ENCODE measurements at regions not wholly inside any gene's neighbourhood (a gene's known extent, or its start where the extent isn't known, plus 50 kb on each side); places are given as distances from the start of the nearest gene placed in this dataset.
"Not testable (repeated sequence)": the region's sequence is repeated elsewhere in the genome, so short reads cannot be mapped to it uniquely, and the experiment has no call there.

GRCh38 chr10:90227786-90228185, 526.4 kb downstream of the KIF20B start:
- no peak for ATAC-seq (ENCODE audit: insufficient read depth, low FRiP score)
- no peaks in the 10 kb centered on the region for H3K9me3 ChIP-seq (ENCODE audit: control insufficient read depth in 4 of 4, insufficient read depth in 3 of 4, low read length in 3 of 4)
- DNase-seq, result no peak
- no peak overlapping the region for H3K9ac ChIP-seq (ENCODE audit: insufficient read depth in 1 of 2, low read length in 2 of 2)
- no peak overlapping the region for H3K27ac ChIP-seq (ENCODE audit: low read depth in 1 of 2, low read length in 1 of 2)
- H3K36me3 ChIP-seq (ENCODE audit: control insufficient read depth in 4 of 4, insufficient read depth in 4 of 4, low read length in 4 of 4), result no peaks in the 10 kb centered on the region
- H3K4me1 ChIP-seq (ENCODE audit: control insufficient read depth in 5 of 5, insufficient read depth in 5 of 5, low read length in 5 of 5), result peaks cover 0 to 8% (median 0%) of the 10 kb centered on the region in 5 donors
- TF ChIP-seq CTCF (IDR thresholded peaks at IDR 0.05; ENCODE audit: control extremely low read depth, extremely low read depth), result no peak
- no peaks in the 10 kb centered on the region for H3K27me3 ChIP-seq (ENCODE audit: control insufficient read depth in 3 of 3, insufficient read depth in 3 of 3, low read length in 2 of 3)
- 80 to 89% methylated on average over 2 of the region's 2 CpGs for WGBS, 2 donors
- no peak overlapping the region for H3K4me3 ChIP-seq

GRCh38 chr10:90229486-90229885, 528.1 kb downstream of the KIF20B start:
- Histone ChIP-seq H3K9me3 (ENCODE audit: control insufficient read depth in 4 of 4, insufficient read depth in 3 of 4, low read length in 3 of 4) (no peaks in the 10 kb centered on the region), H3K4me3 (no peak overlapping the region), H3K27me3 (ENCODE audit: control insufficient read depth in 3 of 3, insufficient read depth in 3 of 3, low read length in 2 of 3) (no peaks in the 10 kb centered on the region), H3K36me3 (ENCODE audit: control insufficient read depth in 4 of 4, insufficient read depth in 4 of 4, low read length in 4 of 4) (no peaks in the 10 kb centered on the region), H3K9ac (ENCODE audit: insufficient read depth in 1 of 2, low read length in 2 of 2) (no peak overlapping the region), H3K4me1 (ENCODE audit: control insufficient read depth in 5 of 5, insufficient read depth in 5 of 5, low read length in 5 of 5) (no peaks in the 10 kb centered on the region), H3K27ac (ENCODE audit: low read depth in 1 of 2, low read length in 1 of 2) (no peak overlapping the region)
- no peak for ATAC-seq (ENCODE audit: insufficient read depth, low FRiP score)
- DNase-seq, result no peak
- no peak for TF ChIP-seq CTCF (IDR thresholded peaks at IDR 0.05; ENCODE audit: control extremely low read depth, extremely low read depth)
- WGBS, 2 donors, result 83 to 98% methylated on average over 2 of the region's 2 CpGs

- H3K9ac ChIP-seq (ENCODE audit: insufficient read depth in 1 of 2, low read length in 2 of 2); H3K27me3 ChIP-seq (ENCODE audit: control insufficient read depth in 3 of 3, insufficient read depth in 3 of 3, low read length in 2 of 3); H3K27ac ChIP-seq (ENCODE audit: low read depth in 1 of 2, low read length in 1 of 2); H3K4me1 ChIP-seq (ENCODE audit: control insufficient read depth in 5 of 5, insufficient read depth in 5 of 5, low read length in 5 of 5); H3K9me3 ChIP-seq (ENCODE audit: control insufficient read depth in 4 of 4, insufficient read depth in 3 of 4, low read length in 3 of 4); H3K4me3 ChIP-seq; DNase-seq; H3K36me3 ChIP-seq (ENCODE audit: control insufficient read depth in 4 of 4, insufficient read depth in 4 of 4, low read length in 4 of 4); ATAC-seq (ENCODE audit: insufficient read depth, low FRiP score): not testable (repeated sequence)
- 71 to 74% methylated on average over 1 of the region's 1 CpG for WGBS, 2 donors
These were observed 532.4 kb downstream of the KIF20B start for GRCh38 chr10:90233805-90234204.

- Histone ChIP-seq H3K36me3 (ENCODE audit: control insufficient read depth in 4 of 4, insufficient read depth in 4 of 4, low read length in 4 of 4) (no peaks in the 10 kb centered on the region), H3K9ac (ENCODE audit: insufficient read depth in 1 of 2, low read length in 2 of 2) (no peak overlapping the region), H3K9me3 (ENCODE audit: control insufficient read depth in 4 of 4, insufficient read depth in 3 of 4, low read length in 3 of 4) (no peaks in the 10 kb centered on the region), H3K27ac (ENCODE audit: low read depth in 1 of 2, low read length in 1 of 2) (no peak overlapping the region), H3K4me1 (ENCODE audit: control insufficient read depth in 5 of 5, insufficient read depth in 5 of 5, low read length in 5 of 5) (no peaks in the 10 kb centered on the region), H3K4me3 (no peak overlapping the region), H3K27me3 (ENCODE audit: control insufficient read depth in 3 of 3, insufficient read depth in 3 of 3, low read length in 2 of 3) (no peaks in the 10 kb centered on the region)
- ATAC-seq (ENCODE audit: insufficient read depth, low FRiP score) (no peak), DNase-seq (no peak)
- TF ChIP-seq CTCF (IDR thresholded peaks at IDR 0.05; ENCODE audit: control extremely low read depth, extremely low read depth), result no peak
- WGBS, 2 donors, result 57 to 68% methylated on average over 2 of the region's 2 CpGs
These were observed 544.2 kb downstream of the KIF20B start for GRCh38 chr10:90245623-90246022.

- H3K9ac ChIP-seq (ENCODE audit: insufficient read depth in 1 of 2, low read length in 2 of 2); H3K36me3 ChIP-seq (ENCODE audit: control insufficient read depth in 4 of 4, insufficient read depth in 4 of 4, low read length in 4 of 4); H3K4me3 ChIP-seq; ATAC-seq (ENCODE audit: insufficient read depth, low FRiP score); H3K27me3 ChIP-seq (ENCODE audit: control insufficient read depth in 3 of 3, insufficient read depth in 3 of 3, low read length in 2 of 3); DNase-seq; H3K9me3 ChIP-seq (ENCODE audit: control insufficient read depth in 4 of 4, insufficient read depth in 3 of 4, low read length in 3 of 4); H3K27ac ChIP-seq (ENCODE audit: low read depth in 1 of 2, low read length in 1 of 2); H3K4me1 ChIP-seq (ENCODE audit: control insufficient read depth in 5 of 5, insufficient read depth in 5 of 5, low read length in 5 of 5): not testable (repeated sequence)
- WGBS, 2 donors, result 84 to 88% methylated on average over 16 of the region's 16 CpGs
These were observed 549.4 kb downstream of the KIF20B start for GRCh38 chr10:90250784-90251183.
